Type B pancreatic cell (in vitro differentiated cells): ENCODE measurements at regions not wholly inside any gene's neighbourhood (a gene's known extent, or its start where the extent isn't known, plus 50 kb on each side); places are given as distances from the start of the nearest gene placed in this dataset.

Experiments
- DNase-seq: peaks from one replicate; pipeline ENCODE4 v3.0.0; 2021; ENCODE audit warnings: mixed read lengths; ENCODE audit not compliant: unreplicated experiment; ENCODE audit errors: extremely low spot score
- H3K27ac Mint-ChIP-seq: 2 replicates; pipeline ENCODE4 v1.8.0; 2021; ENCODE audit warnings: mild to moderate bottlenecking, mixed read lengths
- H3K27me3 Mint-ChIP-seq: 2 replicates; pipeline ENCODE4 v1.8.0; 2021; ENCODE audit warnings: mixed read lengths
- H3K36me3 Mint-ChIP-seq: 2 replicates; pipeline ENCODE4 v1.8.0; 2021; ENCODE audit warnings: mixed read lengths
- H3K4me1 Mint-ChIP-seq: one replicate; pipeline ENCODE4 v1.8.0; 2021; ENCODE audit warnings: mixed read lengths; ENCODE audit not compliant: unreplicated experiment
- H3K4me3 Mint-ChIP-seq: 2 replicates; pipeline ENCODE4 v1.8.0; 2021; ENCODE audit warnings: mild to moderate bottlenecking, mixed read lengths
- H3K9me3 Mint-ChIP-seq: 2 replicates; pipeline ENCODE4 v1.8.0; 2021; ENCODE audit warnings: mixed read lengths
- CTCF ChIP-seq: fragments of 200-600 bp; sonication (generic); conservative IDR thresholded peaks from 2 replicates; pipeline ENCODE4 v1.5.0; 2021; ENCODE audit warnings: antibody characterized with exemption, mild to moderate bottlenecking

GRCh38 chr12:85562765-85563164 is 273.4 kb downstream of the RASSF9 start:
- H3K27ac Mint-ChIP-seq, result no peak overlapping the region
- no peaks in the 10 kb centered on the region for H3K4me1 Mint-ChIP-seq
- no peak overlapping the region for H3K4me3 Mint-ChIP-seq
- H3K27me3 Mint-ChIP-seq, result peaks cover 2% of the 10 kb centered on the region
- DNase-seq, result no peak
- H3K36me3 Mint-ChIP-seq, result no peaks in the 10 kb centered on the region
- H3K9me3 Mint-ChIP-seq, result no peaks in the 10 kb centered on the region
- TF ChIP-seq CTCF, result no peak

DNA sequence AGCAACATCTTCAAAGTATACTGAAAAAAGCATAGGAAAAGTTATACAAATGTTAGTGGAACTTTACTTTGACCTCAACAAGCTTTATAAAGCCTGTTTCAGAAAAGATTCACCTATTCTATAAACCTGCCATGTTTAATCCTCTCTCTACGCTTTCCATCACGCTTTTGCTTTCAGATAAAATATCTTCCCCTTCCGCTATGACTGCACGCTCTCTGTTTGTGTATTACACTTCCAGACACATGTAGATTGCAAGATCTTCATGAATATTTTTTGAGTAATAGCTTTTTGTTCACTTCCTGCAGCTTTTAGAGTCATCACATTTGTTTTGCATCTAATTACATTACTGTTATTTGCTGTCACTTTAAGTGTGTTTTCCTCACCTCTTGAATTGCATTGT is 271.4 kb downstream of the RASSF9 start:
- TF ChIP-seq CTCF, result no peak
- no peaks in the 10 kb centered on the region for H3K9me3 Mint-ChIP-seq
- no peak overlapping the region for H3K4me3 Mint-ChIP-seq
- H3K27me3 Mint-ChIP-seq, result peaks cover 2% of the 10 kb centered on the region
- H3K27ac Mint-ChIP-seq, result no peak overlapping the region
- H3K36me3 Mint-ChIP-seq, result no peaks in the 10 kb centered on the region
- DNase-seq, result no peak
- no peaks in the 10 kb centered on the region for H3K4me1 Mint-ChIP-seq

- no peak for DNase-seq
- no peaks in the 10 kb centered on the region for H3K27me3 Mint-ChIP-seq
- TF ChIP-seq CTCF, result no peak
- H3K4me1 Mint-ChIP-seq, result no peaks in the 10 kb centered on the region
- no peaks in the 10 kb centered on the region for H3K36me3 Mint-ChIP-seq
- H3K9me3 Mint-ChIP-seq, result no peaks in the 10 kb centered on the region
- H3K4me3 Mint-ChIP-seq, result no peak overlapping the region
- H3K27ac Mint-ChIP-seq, result no peak overlapping the region
Observed at GRCh38 chr12:85568395-85569103, 267.7 kb downstream of the RASSF9 start.

DNA sequence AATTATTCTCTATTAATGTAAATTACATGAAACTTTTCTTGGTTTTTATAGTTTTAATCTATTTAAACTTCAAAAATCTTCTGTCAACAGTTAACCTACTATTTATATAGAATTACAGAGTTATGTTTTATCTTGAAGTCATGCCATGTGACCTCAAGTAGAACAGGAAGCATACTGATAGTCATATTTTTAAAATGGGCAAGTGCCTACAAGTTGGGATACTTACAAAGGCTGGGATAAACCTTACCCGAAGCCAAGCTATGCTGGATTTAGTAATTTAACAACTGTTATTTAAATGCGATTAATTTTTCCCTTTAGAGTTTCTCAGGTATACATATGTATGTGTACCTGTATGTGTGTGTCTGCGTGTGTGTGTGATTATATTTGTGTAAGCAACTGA is 266.9 kb downstream of the RASSF9 start:
- H3K27ac Mint-ChIP-seq, result no peak overlapping the region
- no peaks in the 10 kb centered on the region for H3K4me1 Mint-ChIP-seq
- no peaks in the 10 kb centered on the region for H3K27me3 Mint-ChIP-seq
- H3K36me3 Mint-ChIP-seq, result no peaks in the 10 kb centered on the region
- DNase-seq, result no peak
- TF ChIP-seq CTCF, result no peak
- H3K4me3 Mint-ChIP-seq, result no peak overlapping the region
- H3K9me3 Mint-ChIP-seq, result no peaks in the 10 kb centered on the region

DNA sequence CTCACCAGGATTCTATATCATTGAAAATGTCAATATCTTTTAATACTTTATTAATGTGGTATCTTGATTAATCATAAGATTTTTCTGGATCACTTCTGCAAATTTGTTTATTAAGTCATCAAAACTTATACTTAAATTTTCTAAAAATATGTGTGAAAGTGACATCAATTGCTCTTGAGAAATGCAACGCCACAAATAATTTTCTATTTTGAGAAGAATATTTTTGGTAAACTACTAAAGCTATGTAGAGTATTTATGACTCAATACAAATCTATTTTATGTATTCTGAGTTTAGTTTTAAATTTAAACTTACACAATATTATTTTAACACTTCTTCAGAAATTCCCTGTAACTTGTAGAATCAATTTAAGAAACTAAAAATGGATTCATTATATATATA is 263.3 kb downstream of the RASSF9 start:
- Mint-ChIP-seq H3K4me3 (no peak overlapping the region), H3K36me3 (no peaks in the 10 kb centered on the region), H3K27me3 (no peaks in the 10 kb centered on the region), H3K27ac (no peak overlapping the region), H3K4me1 (no peaks in the 10 kb centered on the region), H3K9me3 (no peaks in the 10 kb centered on the region)
- DNase-seq, result no peak
- TF ChIP-seq CTCF, result no peak
